ENCODE measurements at regions not wholly inside any gene's neighbourhood (a gene's known extent, or its start where the extent isn't known, plus 50 kb on each side); places are given as distances from the start of the nearest gene placed in this dataset.

DNA sequence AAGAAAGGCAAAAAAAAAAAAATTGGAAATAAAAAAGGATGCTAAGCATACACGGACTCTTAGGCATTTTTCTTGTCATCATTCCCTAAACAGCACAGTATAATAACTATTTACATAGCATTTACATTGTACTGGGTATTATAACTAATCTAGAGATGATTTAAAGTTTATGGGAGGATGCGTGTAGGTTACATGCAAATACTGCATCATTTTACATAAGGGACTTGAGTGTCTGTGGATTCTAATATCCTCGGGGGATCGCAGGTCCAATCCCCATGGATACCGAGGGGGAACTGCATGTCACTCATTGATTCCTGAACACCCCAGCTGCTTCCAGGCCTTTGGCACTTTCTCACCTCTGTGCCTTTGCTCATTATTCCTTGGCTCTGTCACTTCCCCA, 57.8 kb upstream of the SIPA1L2 start:
- TF ChIP-seq MAFG (tag; conservative IDR thresholded peaks at IDR 0.05): no peak
- TF ChIP-seq CAMTA2 (CRISPR knock-in tag; conservative IDR thresholded peaks at IDR 0.05): no peak
- TF ChIP-seq, protein P1, sequence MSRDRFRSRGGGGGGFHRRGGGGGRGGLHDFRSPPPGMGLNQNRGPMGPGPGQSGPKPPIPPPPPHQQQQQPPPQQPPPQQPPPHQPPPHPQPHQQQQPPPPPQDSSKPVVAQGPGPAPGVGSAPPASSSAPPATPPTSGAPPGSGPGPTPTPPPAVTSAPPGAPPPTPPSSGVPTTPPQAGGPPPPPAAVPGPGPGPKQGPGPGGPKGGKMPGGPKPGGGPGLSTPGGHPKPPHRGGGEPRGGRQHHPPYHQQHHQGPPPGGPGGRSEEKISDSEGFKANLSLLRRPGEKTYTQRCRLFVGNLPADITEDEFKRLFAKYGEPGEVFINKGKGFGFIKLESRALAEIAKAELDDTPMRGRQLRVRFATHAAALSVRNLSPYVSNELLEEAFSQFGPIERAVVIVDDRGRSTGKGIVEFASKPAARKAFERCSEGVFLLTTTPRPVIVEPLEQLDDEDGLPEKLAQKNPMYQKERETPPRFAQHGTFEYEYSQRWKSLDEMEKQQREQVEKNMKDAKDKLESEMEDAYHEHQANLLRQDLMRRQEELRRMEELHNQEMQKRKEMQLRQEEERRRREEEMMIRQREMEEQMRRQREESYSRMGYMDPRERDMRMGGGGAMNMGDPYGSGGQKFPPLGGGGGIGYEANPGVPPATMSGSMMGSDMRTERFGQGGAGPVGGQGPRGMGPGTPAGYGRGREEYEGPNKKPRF (IDR thresholded peaks at IDR 0.05; ENCODE audit: low read depth, low read length): no peak
- no peak for TF ChIP-seq FUS (optimal IDR thresholded peaks at IDR 0.05; ENCODE audit: low read depth, low read length)
- TF ChIP-seq HDGF (IDR thresholded peaks at IDR 0.05): no peak
- no peak for TF ChIP-seq CREM (IDR thresholded peaks at IDR 0.05; ENCODE audit: low read depth)
- TF ChIP-seq, protein P2, sequence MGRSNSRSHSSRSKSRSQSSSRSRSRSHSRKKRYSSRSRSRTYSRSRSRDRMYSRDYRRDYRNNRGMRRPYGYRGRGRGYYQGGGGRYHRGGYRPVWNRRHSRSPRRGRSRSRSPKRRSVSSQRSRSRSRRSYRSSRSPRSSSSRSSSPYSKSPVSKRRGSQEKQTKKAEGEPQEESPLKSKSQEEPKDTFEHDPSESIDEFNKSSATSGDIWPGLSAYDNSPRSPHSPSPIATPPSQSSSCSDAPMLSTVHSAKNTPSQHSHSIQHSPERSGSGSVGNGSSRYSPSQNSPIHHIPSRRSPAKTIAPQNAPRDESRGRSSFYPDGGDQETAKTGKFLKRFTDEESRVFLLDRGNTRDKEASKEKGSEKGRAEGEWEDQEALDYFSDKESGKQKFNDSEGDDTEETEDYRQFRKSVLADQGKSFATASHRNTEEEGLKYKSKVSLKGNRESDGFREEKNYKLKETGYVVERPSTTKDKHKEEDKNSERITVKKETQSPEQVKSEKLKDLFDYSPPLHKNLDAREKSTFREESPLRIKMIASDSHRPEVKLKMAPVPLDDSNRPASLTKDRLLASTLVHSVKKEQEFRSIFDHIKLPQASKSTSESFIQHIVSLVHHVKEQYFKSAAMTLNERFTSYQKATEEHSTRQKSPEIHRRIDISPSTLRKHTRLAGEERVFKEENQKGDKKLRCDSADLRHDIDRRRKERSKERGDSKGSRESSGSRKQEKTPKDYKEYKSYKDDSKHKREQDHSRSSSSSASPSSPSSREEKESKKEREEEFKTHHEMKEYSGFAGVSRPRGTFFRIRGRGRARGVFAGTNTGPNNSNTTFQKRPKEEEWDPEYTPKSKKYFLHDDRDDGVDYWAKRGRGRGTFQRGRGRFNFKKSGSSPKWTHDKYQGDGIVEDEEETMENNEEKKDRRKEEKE (IDR thresholded peaks at IDR 0.05; ENCODE audit: borderline replicate concordance in 1 of 2, control insufficient read depth in 1 of 2, low read depth in 2 of 2, low read length in 1 of 2): no peak
- TF ChIP-seq SRSF7 (optimal IDR thresholded peaks at IDR 0.05; ENCODE audit: low read depth, low read length): no peak
- no peak for TF ChIP-seq HMG20A (CRISPR knock-in tag; conservative IDR thresholded peaks at IDR 0.05)
- no peak for TF ChIP-seq CBFA2T3 (IDR thresholded peaks at IDR 0.05)
- no peak overlapping the region for H3K9ac ChIP-seq (ENCODE audit: insufficient read depth in 1 of 2, low read depth in 2 of 2, low read length in 2 of 2)
- DNase-seq (ENCODE audit: extremely low read depth in 1 of 4, low spot score in 3 of 4): no peak
- no peak overlapping the region for H3K4me3 ChIP-seq
- no peak for FAIRE-seq
- WGBS (ENCODE audit: insufficient coverage, low coverage, missing lambda C conversion rate): 1% methylated on average over 5 of the region's 5 CpGs
- no peak overlapping the region for H3K4me2 ChIP-seq (ENCODE audit: insufficient read depth, low read length)
- H4K20me1 ChIP-seq (replicated peaks; ENCODE audit: control insufficient read depth, insufficient read depth, low read length): no peaks in the 10 kb centered on the region
- H3K27ac ChIP-seq (ENCODE audit: extremely low read depth, low read depth, low read length): no peak overlapping the region
- in situ Hi-C loops (cut with MboI): no loop called here
- H2AFZ ChIP-seq (ENCODE audit: low read depth, low read length): no peak overlapping the region
- H3K9me1 ChIP-seq (ENCODE audit: control insufficient read depth, insufficient read depth, low read length): no peaks in the 10 kb centered on the region
- no peaks in the 10 kb centered on the region for H3K36me3 ChIP-seq (ENCODE audit: control insufficient read depth, insufficient read depth, low read length)
- POLR2A ChIA-PET: no interaction called here
- no peaks in the 10 kb centered on the region for H3K9me3 ChIP-seq (replicated peaks; ENCODE audit: control insufficient read depth, insufficient read depth, low read depth, low read length)
- ATAC-seq: no peak
- intact Hi-C loops (cut with micrococcal nuclease): no loop called here
- CTCF ChIA-PET (ENCODE audit: low intra/inter-chr PET ratio): no interaction called here
- no peaks in the 10 kb centered on the region for H3K79me2 ChIP-seq (ENCODE audit: control insufficient read depth, insufficient read depth, low read length)
- BruUV-seq (replicated peaks): no TSS peak
- no peaks in the 10 kb centered on the region; a peak in 1 of 5 replicates for H3K27me3 ChIP-seq (ENCODE audit: control insufficient read depth in 2 of 2, insufficient read depth in 2 of 2, low read length in 2 of 2)
- no peaks in the 10 kb centered on the region for H3K4me1 ChIP-seq (replicated peaks in 1 of 2; ENCODE audit: control insufficient read depth in 2 of 2, insufficient read depth in 2 of 2, low read length in 2 of 2)
